DLD1 (cell line): ENCODE measurements at regions not wholly inside any gene's neighbourhood (a gene's known extent, or its start where the extent isn't known, plus 50 kb on each side); places are given as distances from the start of the nearest gene placed in this dataset.

Experiments used
- in situ Hi-C: cut with HindIII; loops from 2 replicates; pipeline ENCODE4 v1.10.0; 2017; ENCODE audit warnings: low sequenced_read_pairs

GRCh38 chr14:86683561-86683960, 1153.6 kb downstream of the FLRT2 start:
- in situ Hi-C loops = no loop called here

DNA sequence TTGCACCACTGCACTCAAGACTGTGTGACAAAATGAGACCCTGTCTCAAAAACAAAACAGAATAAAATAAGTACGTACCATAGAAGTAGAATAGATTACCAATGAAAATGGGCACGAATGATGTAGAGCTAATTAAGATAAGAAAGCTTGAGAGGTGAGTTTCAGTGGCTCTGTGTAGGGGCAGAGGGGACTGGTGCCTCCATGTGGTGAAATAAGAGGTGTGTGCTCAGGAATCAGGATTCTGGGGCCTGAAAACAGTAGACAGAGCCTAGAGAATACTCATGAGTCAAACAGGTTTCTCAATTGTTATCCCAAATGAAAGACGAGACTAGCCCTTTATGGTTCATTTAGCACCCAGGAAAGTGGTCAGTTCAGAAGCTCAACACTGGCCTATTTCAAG, 1145.1 kb downstream of the FLRT2 start:
- in situ Hi-C loops = no loop called here

- in situ Hi-C loops = no loop called here
Observed at GRCh38 chr14:86673523-86673969, 1143.6 kb downstream of the FLRT2 start.

- in situ Hi-C loops = no loop called here
Observed at GRCh38 chr14:86672080-86672479, 1142.1 kb downstream of the FLRT2 start.

DNA sequence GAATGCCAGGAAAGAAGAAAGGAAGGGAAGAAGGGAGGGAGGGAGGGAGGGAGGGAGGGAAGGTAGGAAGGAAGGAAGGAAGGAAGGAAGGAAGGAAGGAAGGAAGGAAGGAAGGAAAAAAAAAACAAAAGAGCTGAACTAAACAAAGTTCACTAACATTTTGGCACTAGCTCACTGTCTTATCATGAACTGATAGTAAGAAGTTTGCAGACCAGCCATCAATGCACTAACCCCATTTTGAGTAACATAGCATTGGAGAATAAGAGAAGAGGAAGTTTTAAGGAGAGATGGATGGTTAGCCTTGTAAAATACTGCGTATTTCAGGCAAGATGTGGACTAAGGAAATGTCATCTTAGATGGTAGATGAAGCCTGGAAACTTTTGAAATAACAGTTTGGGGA, 1136.0 kb downstream of the FLRT2 start:
- in situ Hi-C loops = no loop called here

DNA sequence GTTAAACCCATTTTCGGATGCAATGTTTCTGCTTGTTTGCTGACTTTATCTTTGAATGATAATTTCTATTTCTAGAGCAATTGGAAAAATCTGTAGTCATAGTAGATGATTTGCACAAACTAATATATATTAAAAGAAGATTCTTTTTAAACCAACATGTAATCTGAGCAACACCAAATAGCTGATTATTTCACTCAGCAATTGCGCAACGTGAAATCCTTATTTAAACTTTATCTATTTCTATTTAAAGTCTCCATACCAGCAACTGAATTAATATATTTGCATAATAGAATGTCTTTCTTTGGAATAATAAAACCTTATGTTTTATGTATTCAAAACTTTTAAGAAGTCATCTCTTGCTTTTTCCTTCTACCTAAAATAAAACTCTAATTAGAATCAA, 1132.4 kb downstream of the FLRT2 start:
- in situ Hi-C loops = no loop called here

GRCh38 chr14:86654558-86655184, 1124.7 kb downstream of the FLRT2 start:
- in situ Hi-C loops = no loop called here

DNA sequence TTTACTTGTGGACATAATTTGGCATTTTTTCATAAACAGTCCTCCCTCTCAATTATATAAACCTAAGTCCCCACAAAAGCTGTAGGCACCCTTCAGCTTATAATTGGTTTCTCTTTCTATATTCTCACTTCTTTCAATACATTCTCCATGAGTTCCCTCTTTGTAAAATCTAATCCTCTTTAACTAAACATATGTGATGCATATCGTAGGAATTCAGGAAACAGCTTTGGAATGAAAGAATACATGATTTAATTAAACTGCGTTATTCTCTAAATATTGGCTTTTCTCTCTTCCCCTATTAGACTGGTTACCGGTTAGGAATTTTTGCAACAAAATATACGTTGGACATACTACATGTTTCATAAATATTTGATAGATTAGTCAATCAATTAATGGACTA, 1122.6 kb downstream of the FLRT2 start:
- in situ Hi-C loops = no loop called here

DNA sequence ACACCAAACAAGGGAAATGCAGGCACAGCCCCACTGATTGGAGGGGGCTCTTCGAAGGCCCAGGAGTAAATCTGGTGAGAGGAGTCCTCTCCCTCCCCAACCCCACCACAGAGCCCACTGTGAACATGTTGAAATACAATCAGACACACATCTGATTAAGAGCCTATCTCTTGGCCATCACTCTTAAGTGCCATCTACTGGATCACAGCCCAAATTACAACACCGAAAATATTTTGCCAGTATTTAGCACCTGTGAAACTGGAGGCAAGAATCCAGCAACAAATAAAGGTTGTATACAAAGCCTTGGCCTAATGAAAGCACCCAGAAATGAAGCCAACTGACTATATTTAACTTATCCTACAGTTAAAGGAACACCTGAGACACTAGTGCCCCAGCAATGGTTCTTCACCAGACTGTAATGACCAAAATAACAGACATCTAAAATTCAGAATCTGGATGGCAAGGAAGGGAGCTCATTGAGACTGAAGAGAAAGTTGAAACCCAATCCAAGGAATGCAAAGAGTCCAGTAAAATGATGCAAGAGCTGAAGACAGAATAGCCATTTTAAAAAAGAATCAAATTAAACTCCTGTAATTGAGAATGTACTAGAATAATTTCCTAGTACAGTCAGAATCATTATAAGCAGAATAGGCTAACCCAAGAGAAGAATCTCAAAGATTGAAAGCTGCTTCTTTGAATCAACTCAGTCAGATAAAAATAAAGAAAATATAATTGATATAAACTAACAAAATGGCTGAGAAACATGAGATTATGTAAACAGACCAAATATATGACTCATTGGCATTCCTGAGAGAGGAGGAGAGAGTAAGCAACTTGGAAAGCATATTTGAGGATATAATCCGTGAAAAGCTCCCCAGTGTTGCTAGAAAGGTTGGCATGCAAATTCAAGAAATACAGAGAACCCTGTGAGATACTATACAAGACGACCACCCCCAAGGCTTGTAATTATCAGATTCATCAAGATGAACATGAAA, 1117.0 kb downstream of the FLRT2 start:
- in situ Hi-C loops = no loop called here

- in situ Hi-C loops = no loop called here
Observed at GRCh38 chr14:86646125-86646524, 1116.2 kb downstream of the FLRT2 start.

- in situ Hi-C loops = no loop called here
Observed at GRCh38 chr14:86641310-86641709, 1111.4 kb downstream of the FLRT2 start.

GRCh38 chr14:86640288-86640687, 1110.3 kb downstream of the FLRT2 start:
- in situ Hi-C loops = no loop called here

GRCh38 chr14:86639666-86640065, 1109.7 kb downstream of the FLRT2 start:
- in situ Hi-C loops = no loop called here

DNA sequence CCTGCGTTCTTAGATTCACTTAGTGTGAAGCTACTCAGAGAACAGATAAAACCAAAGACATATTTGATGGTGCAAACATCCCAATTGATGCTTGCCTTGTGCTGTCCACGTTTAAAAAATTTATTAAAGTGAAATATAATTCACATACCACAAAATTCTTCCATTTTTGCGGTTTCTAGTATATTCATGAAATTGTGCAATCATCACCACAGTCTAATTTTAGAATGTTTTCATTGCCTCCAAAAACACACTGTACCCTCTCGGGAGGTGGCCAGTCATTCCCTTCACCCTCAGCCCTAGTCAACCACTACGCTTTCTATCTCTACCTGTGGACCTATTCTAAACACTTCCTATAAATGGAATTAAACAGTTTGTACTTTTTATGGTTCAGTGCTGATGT, 1109.2 kb downstream of the FLRT2 start:
- in situ Hi-C loops = no loop called here

GRCh38 chr14:86627080-86627479, 1097.1 kb downstream of the FLRT2 start:
- in situ Hi-C loops = no loop called here

GRCh38 chr14:86626530-86626929, 1096.6 kb downstream of the FLRT2 start:
- in situ Hi-C loops = no loop called here

GRCh38 chr14:86625637-86626036, 1095.7 kb downstream of the FLRT2 start:
- in situ Hi-C loops = no loop called here

DNA sequence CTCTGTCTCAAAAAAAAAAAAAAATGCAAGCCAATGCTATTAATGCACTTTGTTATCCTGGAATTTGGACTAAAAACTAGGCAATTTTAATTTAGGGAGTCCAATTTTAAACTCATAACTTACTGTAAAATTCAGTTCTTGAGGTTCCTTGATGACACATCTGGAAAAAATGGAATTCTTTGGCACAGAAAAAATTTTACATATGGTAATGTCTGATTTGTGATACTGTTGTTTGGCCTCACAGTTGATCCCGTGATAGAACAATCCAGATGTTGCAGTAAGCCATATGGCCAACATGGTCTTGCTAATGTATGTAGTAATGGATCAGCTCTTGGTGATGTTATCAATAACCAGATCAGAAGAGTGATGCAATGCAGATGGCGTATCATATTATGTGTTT, 1089.8 kb downstream of the FLRT2 start:
- in situ Hi-C loops = no loop called here

DNA sequence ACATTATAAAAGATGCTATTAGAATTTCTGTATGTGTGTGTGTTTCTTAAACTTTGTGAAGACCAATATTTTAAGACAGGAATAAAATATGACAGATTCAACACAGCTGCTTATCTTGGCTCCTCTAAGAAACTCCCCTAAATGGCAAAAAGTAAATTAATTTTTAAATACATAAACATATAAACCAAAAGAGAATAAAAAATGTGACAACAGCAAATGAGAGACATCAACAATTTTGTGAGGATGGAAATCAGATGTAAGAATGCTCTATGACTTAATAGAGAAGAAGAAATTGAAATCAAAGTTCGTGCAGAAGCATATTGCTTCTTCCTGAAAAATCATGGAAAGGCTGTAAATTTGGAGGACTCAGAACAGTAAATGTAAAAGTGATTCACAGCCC, 1083.8 kb downstream of the FLRT2 start:
- in situ Hi-C loops = no loop called here

- in situ Hi-C loops = no loop called here
Observed at GRCh38 chr14:86613126-86613525, 1083.2 kb downstream of the FLRT2 start.

DNA sequence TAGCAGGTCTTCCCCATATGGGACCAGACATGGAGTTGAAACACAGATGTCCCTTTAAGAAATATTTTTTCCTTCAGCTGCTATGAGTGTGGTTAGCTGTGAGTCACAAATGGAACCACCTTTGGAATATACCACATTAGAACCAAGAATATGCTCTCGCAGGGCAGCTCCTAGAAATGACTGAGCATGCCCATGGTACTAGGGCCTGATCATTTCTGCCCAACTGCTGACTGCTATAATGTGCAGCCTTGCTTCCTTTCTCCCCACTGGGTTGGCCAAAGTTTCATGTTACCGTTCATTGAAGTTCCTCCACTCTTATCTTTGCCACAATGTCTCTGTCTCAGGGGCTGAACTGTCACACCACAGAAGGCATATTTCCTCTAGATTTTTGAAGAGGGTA, 1074.6 kb downstream of the FLRT2 start:
- in situ Hi-C loops = no loop called here

- in situ Hi-C loops = no loop called here
Observed at GRCh38 chr14:86602263-86602662, 1072.3 kb downstream of the FLRT2 start.
